Heart left ventricle (tissue), 13 donors: ENCODE measurements at regions not wholly inside any gene's neighbourhood (a gene's known extent, or its start where the extent isn't known, plus 50 kb on each side); places are given as distances from the start of the nearest gene placed in this dataset.

ENCODE experiments used
- POLR2A ChIP-seq, 2 donors: fragments of 450-650 bp; IDR thresholded peaks; one replicate each; pipeline ENCODE4 v1.6.1; 2017; ENCODE audit warnings: antibody characterized with exemption in 2 of 2, mild to moderate bottlenecking in 2 of 2, moderate library complexity in 2 of 2
- TF ChIP-seq, protein P1 (sequence below), 12 donors: fragments of 200-600 bp; sonication (generic) in 4 of 12; IDR thresholded peaks; one replicate each; pipeline versions ENCODE4 v1.5.0 to v1.8.0; 2018 to 2022; ENCODE audit warnings: antibody characterized with exemption in 12 of 12, mild to moderate bottlenecking in 5 of 12
- donor health status: ischemic (EF 13 %, LVEDD 7.1; RV severe dilation, severe dysfunction).
- donor health status: DM: no; HTN: yes; CAD: no.
- donor health status: DM: no; HTN: no; CAD: no.
- donor health status: ischemic (EF 25% LVEDD 6.9; RV normal size, moderate dysfunction).
- donor health status: ischemic (EF 25% LVEDD 5.7; RV mildly dilated, moderate dysfunction).
- donor health status: ischemic (EF 35%, LVEDD 5.7; RV mildly dilated, moderate dysfunction).
- donor health status: nonischemic (EF 11% LVEDD 7.7; RV severe dilation, severe dysfunction).
- donor health status: DM: yes; HTN: yes; CAD: no.
- donor health status: PGD.
- donor health status: ischemic (EF 29% LVEDD 5.4; RV normal size, mild dysfunction).
- donor health status: nonischemic (EF 23%, LVEDD 6.1; RV moderate dilation, normal function).

DNA sequence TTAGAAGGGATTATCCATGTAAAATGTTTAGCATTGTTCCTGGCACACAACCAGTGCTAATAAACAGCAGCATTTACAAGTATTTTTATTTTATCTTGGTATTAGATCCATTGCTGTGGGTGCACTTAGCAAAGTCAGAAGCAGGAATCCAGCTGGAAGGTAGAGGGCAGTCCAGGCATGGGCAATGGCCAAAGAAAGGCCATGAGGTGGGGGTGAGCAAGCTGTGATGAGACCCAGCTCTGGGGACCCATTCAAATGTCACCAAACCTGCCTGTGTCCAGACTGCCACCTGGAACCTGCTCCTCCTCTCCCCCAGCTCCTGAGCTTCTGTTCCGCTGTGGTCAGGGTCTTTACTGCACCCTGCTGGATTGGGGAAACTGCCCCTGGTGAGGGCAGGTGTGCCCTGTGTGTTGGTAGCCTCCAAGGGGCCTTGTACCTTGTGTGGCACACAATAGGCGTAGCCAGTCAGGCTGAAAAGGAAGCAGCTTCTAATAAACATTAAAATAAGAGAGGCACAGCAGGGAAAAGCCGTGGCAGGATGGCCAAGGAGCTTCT lies 118.0 kb upstream of the CRHR1 start:
- TF ChIP-seq POLR2A (IDR thresholded peaks at IDR 0.05): no peak
- TF ChIP-seq, protein P1, sequence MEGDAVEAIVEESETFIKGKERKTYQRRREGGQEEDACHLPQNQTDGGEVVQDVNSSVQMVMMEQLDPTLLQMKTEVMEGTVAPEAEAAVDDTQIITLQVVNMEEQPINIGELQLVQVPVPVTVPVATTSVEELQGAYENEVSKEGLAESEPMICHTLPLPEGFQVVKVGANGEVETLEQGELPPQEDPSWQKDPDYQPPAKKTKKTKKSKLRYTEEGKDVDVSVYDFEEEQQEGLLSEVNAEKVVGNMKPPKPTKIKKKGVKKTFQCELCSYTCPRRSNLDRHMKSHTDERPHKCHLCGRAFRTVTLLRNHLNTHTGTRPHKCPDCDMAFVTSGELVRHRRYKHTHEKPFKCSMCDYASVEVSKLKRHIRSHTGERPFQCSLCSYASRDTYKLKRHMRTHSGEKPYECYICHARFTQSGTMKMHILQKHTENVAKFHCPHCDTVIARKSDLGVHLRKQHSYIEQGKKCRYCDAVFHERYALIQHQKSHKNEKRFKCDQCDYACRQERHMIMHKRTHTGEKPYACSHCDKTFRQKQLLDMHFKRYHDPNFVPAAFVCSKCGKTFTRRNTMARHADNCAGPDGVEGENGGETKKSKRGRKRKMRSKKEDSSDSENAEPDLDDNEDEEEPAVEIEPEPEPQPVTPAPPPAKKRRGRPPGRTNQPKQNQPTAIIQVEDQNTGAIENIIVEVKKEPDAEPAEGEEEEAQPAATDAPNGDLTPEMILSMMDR (IDR thresholded peaks at IDR 0.05): peak in 1 of 12 donors; percentile 7
